SU-DHL-6 (cell line): ENCODE measurements at regions not wholly inside any gene's neighbourhood (a gene's known extent, or its start where the extent isn't known, plus 50 kb on each side); places are given as distances from the start of the nearest gene placed in this dataset.

ENCODE experiments used
- H2AFZ ChIP-seq: fragments of 200-600 bp; sonication (generic); 2 replicates; pipeline ENCODE4 v1.6.1; 2014; ENCODE audit warnings: low read depth, mild to moderate bottlenecking, moderate library complexity, mixed read lengths, antibody characterized with exemption, low read length; ENCODE audit not compliant: severe bottlenecking
- H3F3A ChIP-seq: fragments of 200-600 bp; shearing (Covaris generic); 2 replicates; pipeline ENCODE4 v1.6.0; 2016; ENCODE audit warnings: antibody characterized with exemption, mild to moderate bottlenecking; ENCODE audit not compliant: insufficient read depth
- H3K27ac ChIP-seq: fragments of 200-600 bp; sonication (generic); 2 replicates; pipeline ENCODE4 v1.5.1; 2016; ENCODE audit warnings: low read depth, mild to moderate bottlenecking, low read length, moderate library complexity, mixed read lengths
- H3K27me3 ChIP-seq: fragments of 200-600 bp; sonication (generic), shearing (Covaris generic); 2 replicates; pipeline ENCODE4 v1.6.0; 2014; ENCODE audit warnings: mild to moderate bottlenecking, low read length
- H3K36me3 ChIP-seq: fragments of 200-600 bp; sonication (generic); 2 replicates; pipeline ENCODE4 v1.6.1; 2014; ENCODE audit warnings: mild to moderate bottlenecking, low read length, mixed read lengths
- H3K4me2 ChIP-seq: fragments of 300-600, 200-600 bp; shearing (Covaris generic), sonication (generic); 2 replicates; pipeline ENCODE4 v1.6.0; 2014; ENCODE audit warnings: low read length, low read depth, mild to moderate bottlenecking; ENCODE audit not compliant: poor library complexity, severe bottlenecking
- H3K4me3 ChIP-seq: fragments of 200-600 bp; sonication (generic); 2 replicates; pipeline ENCODE4 v1.5.1; 2014; ENCODE audit warnings: antibody characterized with exemption, low read length, mild to moderate bottlenecking, mixed read lengths; ENCODE audit not compliant: insufficient read depth, poor library complexity, severe bottlenecking
- H3K79me2 ChIP-seq: fragments of 200-600 bp; sonication (generic); 2 replicates; pipeline ENCODE4 v1.6.1; 2014; ENCODE audit warnings: mild to moderate bottlenecking, low read length, moderate library complexity; ENCODE audit not compliant: insufficient read depth
- H3K9ac ChIP-seq: fragments of 200-600 bp; sonication (generic); 2 replicates; pipeline ENCODE4 v1.7.0; 2014; ENCODE audit warnings: mild to moderate bottlenecking, low read length
- H3K9me2 ChIP-seq: fragments of 200-600 bp; sonication (generic); replicated peaks from 2 replicates; pipeline ENCODE4 v1.6.1; 2014; ENCODE audit warnings: low read length; ENCODE audit not compliant: insufficient read depth
- H3K9me3 ChIP-seq: fragments of 200-600 bp; sonication (generic); 2 replicates; pipeline ENCODE4 v1.6.1; 2014; ENCODE audit warnings: low read length, mixed read lengths; ENCODE audit not compliant: insufficient read depth
- H4K20me1 ChIP-seq: fragments of 200-600 bp; sonication (generic); 2 replicates; pipeline ENCODE4 v1.6.1; 2014; ENCODE audit warnings: low read depth, mild to moderate bottlenecking, antibody characterized with exemption, low read length, moderate library complexity, mixed read lengths
- EZH2phosphoT487 ChIP-seq: fragments of 200-600 bp; sonication (generic), shearing (Covaris generic); conservative IDR thresholded peaks from 2 replicates; pipeline ENCODE4 v1.6.1; 2018; ENCODE audit warnings: mild to moderate bottlenecking, antibody characterized with exemption, low read length, moderate library complexity, mixed read lengths
- TF ChIP-seq, protein P1 (sequence below): fragments of 200-600 bp; sonication (generic); IDR thresholded peaks from one replicate; pipeline ENCODE4 v1.5.1; 2017; ENCODE audit warnings: antibody characterized with exemption, mild to moderate bottlenecking, low read length, moderate library complexity; ENCODE audit not compliant: insufficient read depth, poor library complexity, severe bottlenecking

DNA sequence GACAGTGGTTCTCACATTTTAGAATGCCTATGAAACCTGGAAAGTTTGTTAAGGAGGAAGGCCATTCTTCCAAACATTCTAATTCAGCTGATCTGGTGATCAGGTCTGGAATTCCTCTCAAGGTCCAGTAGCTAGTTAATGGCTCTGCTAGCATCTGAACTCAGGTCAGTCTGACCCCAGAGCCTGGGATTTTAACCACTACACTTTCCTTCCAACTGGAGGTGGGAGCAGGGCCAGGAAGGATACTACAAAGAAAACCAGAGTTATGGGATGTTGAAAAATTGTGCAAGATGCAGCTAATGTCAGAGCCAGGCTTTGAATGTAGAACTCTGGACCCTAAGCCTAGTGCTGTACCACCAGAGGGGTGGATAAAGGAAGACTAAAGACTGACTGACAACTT is 73.6 kb upstream of the NID2 start:
- TF ChIP-seq EZH2phosphoT487 = no peak
- TF ChIP-seq, protein P1, sequence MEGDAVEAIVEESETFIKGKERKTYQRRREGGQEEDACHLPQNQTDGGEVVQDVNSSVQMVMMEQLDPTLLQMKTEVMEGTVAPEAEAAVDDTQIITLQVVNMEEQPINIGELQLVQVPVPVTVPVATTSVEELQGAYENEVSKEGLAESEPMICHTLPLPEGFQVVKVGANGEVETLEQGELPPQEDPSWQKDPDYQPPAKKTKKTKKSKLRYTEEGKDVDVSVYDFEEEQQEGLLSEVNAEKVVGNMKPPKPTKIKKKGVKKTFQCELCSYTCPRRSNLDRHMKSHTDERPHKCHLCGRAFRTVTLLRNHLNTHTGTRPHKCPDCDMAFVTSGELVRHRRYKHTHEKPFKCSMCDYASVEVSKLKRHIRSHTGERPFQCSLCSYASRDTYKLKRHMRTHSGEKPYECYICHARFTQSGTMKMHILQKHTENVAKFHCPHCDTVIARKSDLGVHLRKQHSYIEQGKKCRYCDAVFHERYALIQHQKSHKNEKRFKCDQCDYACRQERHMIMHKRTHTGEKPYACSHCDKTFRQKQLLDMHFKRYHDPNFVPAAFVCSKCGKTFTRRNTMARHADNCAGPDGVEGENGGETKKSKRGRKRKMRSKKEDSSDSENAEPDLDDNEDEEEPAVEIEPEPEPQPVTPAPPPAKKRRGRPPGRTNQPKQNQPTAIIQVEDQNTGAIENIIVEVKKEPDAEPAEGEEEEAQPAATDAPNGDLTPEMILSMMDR = no peak
- no peaks in the 10 kb centered on the region for H3K27me3 ChIP-seq
- H3F3A ChIP-seq = no peaks in the 10 kb centered on the region
- H3K4me2 ChIP-seq = no peak overlapping the region
- no peak overlapping the region for H3K27ac ChIP-seq
- no peaks in the 10 kb centered on the region for H3K9me3 ChIP-seq
- H3K9ac ChIP-seq = no peak overlapping the region
- no peaks in the 10 kb centered on the region for H3K9me2 ChIP-seq
- H2AFZ ChIP-seq = no peak overlapping the region
- no peaks in the 10 kb centered on the region for H3K79me2 ChIP-seq
- no peaks in the 10 kb centered on the region for H4K20me1 ChIP-seq
- no peak overlapping the region for H3K4me3 ChIP-seq
- no peaks in the 10 kb centered on the region for H3K36me3 ChIP-seq

DNA sequence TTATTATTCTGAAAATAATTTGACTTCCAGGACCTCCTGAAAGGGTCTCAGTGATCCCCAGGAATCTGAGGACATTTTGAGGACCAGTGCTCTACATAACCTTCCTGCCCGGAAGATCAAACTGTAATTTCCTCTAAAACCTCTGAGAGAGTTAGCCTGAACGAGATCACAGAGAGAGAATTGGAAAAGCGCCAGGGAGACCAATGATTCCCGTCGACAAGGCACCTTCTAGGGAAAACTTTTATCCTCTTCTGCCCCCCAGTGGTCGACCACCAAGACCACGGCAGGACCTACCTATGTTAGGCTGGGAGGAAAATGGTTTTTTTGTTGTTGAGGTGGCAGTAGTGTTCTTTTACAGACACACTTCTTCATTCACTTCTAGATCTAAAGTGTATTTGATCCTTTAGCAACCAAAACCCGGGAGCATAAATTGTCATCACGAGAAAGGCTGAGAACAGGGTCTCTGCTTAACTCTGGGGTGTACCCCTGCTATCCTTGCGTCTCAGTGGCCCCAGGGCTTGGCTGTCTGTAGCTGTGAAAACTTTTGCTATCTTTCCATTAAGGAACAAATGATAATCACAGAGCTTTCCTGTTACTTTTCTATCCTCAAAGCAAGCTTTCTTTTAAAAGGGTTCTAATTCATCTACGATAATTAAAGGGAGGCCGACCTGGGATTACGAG is 62.9 kb upstream of the NID2 start:
- Histone ChIP-seq H3K4me2 (peak overlapping the region; percentile 12), H4K20me1 (no peaks in the 10 kb centered on the region), H3K79me2 (no peaks in the 10 kb centered on the region), H3K9me2 (no peaks in the 10 kb centered on the region), H3K9ac (no peak overlapping the region), H3K27me3 (no peaks in the 10 kb centered on the region), H2AFZ (peak overlapping the region; percentile 69), H3K36me3 (no peaks in the 10 kb centered on the region), H3K9me3 (0 out of 2 replicates have a peak, but pooled peaks cover 4% of the 10 kb centered on the region), H3K4me3 (no peak overlapping the region), H3F3A (no peaks in the 10 kb centered on the region), H3K27ac (no peak overlapping the region)
- TF ChIP-seq, protein P1 = peak; percentile 61
- no peak for TF ChIP-seq EZH2phosphoT487

DNA sequence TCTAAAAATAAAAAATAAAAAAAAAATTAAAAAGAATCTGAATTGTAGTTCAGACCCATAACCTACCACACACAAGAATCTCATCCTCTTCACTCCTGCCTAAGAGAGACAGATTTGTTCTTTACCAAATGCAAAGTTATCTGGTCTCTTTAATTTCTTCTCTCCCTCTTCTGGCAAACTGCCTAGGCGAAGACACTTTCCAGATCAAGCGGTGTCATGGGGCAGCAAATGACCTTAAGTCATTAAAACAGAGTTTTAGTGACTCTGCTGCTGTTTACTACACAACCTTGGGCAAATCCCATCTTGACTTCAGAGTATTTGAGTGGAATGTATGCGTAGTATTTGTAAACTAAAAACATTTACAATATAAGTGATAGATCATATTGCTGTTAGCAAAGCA is 60.9 kb upstream of the NID2 start:
- Histone ChIP-seq H2AFZ (peak overlapping the region; percentile 34), H3K79me2 (no peaks in the 10 kb centered on the region), H3K9me2 (no peaks in the 10 kb centered on the region), H3K9ac (no peak overlapping the region), H3F3A (no peaks in the 10 kb centered on the region), H3K4me3 (no peak overlapping the region), H3K4me2 (no peak overlapping the region), H3K27me3 (no peaks in the 10 kb centered on the region), H4K20me1 (no peaks in the 10 kb centered on the region), H3K27ac (no peak overlapping the region), H3K36me3 (no peaks in the 10 kb centered on the region), H3K9me3 (0 out of 2 replicates have a peak, but pooled peaks cover under 1% of the 10 kb centered on the region)
- no peak for TF ChIP-seq EZH2phosphoT487
- TF ChIP-seq, protein P1 = no peak
